LNCaP clone FGC (cell line): ENCODE measurements at regions not wholly inside any gene's neighbourhood (a gene's known extent, or its start where the extent isn't known, plus 50 kb on each side); places are given as distances from the start of the nearest gene placed in this dataset.

Experiments
- DNase-seq: peaks from one replicate; pipeline ENCODE4 v3.0.0-alpha.2; 2011; ENCODE audit warnings: low read depth
- H3K4me3 ChIP-seq: 2 replicates; pipeline ENCODE4 v1.5.1; 2011; ENCODE audit warnings: mild to moderate bottlenecking, low read depth, low read length, control low read depth
- CTCF ChIP-seq: IDR thresholded peaks from 2 replicates; pipeline ENCODE4 v1.5.1; 2012; ENCODE audit warnings: mild to moderate bottlenecking; ENCODE audit not compliant: control insufficient read depth, insufficient read depth; ENCODE audit errors: extremely low read depth

DNA sequence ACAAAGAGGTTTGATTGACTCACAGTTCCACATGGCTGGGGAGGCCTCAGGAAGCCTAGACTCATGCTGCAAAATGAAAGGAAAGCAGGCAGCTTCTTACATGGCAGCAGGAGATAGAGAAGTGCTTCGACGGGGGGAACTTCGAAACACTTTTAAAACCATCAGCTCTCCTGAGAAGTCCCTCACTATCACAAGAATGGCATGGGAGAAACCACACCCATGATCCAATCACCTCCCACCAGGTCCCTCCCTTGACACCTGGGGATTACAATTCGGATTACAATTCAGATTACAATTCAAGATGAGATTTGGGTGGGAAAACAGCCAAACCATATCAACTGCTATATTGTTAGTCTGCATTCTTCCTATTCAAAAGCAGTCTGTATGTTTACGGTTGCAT lies 322.3 kb upstream of the ISL1 start:
- no peak overlapping the region for H3K4me3 ChIP-seq
- no peak for DNase-seq
- no peak for TF ChIP-seq CTCF

DNA sequence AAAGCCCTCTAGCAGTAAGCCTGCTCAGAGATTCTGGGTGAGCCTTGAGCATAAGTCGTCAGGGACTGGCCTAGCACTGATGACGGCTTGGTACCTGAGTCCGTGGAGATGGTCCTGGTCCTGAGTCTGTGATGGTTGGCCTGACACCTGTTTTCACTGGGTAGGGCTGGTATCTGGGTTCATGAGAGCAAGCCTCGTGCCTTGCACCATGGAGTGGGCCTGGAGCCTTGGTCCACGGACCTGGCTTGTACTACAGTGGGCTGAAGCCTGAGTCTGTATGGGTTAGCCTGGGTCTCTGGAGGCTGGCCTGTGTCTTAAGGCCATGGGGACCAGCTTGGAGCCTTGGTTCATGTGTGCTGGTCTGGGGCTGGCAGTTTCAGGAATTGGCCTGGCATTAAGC lies 310.3 kb upstream of the ISL1 start:
- no peak for TF ChIP-seq CTCF
- no peak for DNase-seq
- no peak overlapping the region for H3K4me3 ChIP-seq

DNA sequence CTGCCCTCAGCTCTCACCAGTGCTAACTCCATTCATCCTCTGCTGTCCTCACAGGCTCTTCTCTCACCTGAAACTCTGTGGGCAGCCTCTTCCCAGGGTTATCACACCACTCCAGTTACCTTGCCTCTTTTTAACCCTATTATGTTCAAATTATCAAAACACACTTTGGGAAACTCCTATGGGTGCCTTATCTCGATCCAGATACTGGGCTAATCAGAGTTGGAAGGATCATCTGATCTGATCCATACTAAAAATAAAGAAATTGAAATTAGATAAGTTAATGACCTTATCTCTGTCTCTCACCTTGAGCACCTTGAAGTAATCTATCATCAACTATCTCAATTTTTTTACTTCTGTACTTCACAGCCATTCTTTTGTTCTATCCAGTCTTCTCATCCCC lies 300.5 kb upstream of the ISL1 start:
- no peak for TF ChIP-seq CTCF
- DNase-seq, result no peak

GRCh38 chr5:51091816-51092215 lies 291.4 kb upstream of the ISL1 start:
- no peak for TF ChIP-seq CTCF
- no peak for DNase-seq
- no peak overlapping the region for H3K4me3 ChIP-seq

More for the DNA sequence above, 300.5 kb upstream of the ISL1 start:
- H3K4me3 ChIP-seq, result no peak overlapping the region

DNA sequence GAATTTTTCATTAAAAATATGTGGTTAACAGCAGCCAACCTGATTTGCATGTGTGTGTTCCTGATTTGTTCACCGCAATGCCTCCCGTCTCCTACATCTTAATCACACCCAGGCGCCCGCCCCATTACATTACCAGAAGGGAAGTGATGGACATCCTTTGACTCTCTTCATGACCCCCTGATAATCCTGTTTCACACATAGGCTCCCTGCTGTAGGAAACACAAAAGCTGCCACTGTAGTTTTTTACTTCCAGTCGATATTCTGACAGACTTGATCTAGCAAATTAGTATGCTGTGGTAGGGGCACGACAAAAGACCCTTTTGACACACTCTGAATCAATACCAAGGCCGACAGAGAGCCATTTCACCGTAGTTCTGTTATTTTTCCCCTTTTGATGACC lies 287.8 kb upstream of the ISL1 start:
- TF ChIP-seq CTCF, result no peak
- H3K4me3 ChIP-seq, result no peak overlapping the region
- DNase-seq, result no peak

- no peak overlapping the region for H3K4me3 ChIP-seq
- no peak for TF ChIP-seq CTCF
- DNase-seq, result no peak
Observed at GRCh38 chr5:51096859-51097258, 286.4 kb upstream of the ISL1 start.

- TF ChIP-seq CTCF, result no peak
- DNase-seq, result no peak
- H3K4me3 ChIP-seq, result no peak overlapping the region
Observed at GRCh38 chr5:51099173-51099853, 283.9 kb upstream of the ISL1 start.
